ENCODE measurements at regions not wholly inside any gene's neighbourhood (a gene's known extent, or its start where the extent isn't known, plus 50 kb on each side); places are given as distances from the start of the nearest gene placed in this dataset.

- BruUV-seq (replicated peaks) = no TSS peak
- intact Hi-C loops (cut with micrococcal nuclease) = no loop called here
- Histone ChIP-seq H3K9me3 (ENCODE audit: control insufficient read depth in 1 of 2, insufficient read depth in 1 of 2, low read depth in 1 of 2, low read length in 2 of 2) (no peaks in the 10 kb centered on the region), H2AFZ (ENCODE audit: low read depth, low read length, poor library complexity, severe bottlenecking) (no peak overlapping the region), H3K36me3 (ENCODE audit: control insufficient read depth in 1 of 2, insufficient read depth in 2 of 2, low read length in 2 of 2) (no peaks in the 10 kb centered on the region), H3K79me2 (ENCODE audit: insufficient read depth, low read length) (no peaks in the 10 kb centered on the region), H3K4me2 (ENCODE audit: low read length) (no peak overlapping the region), H3K27ac (ENCODE audit: low read depth, low read length) (no peak overlapping the region), H3K27me3 (ENCODE audit: insufficient read depth, low read length) (no peaks in the 10 kb centered on the region), H3K9ac (ENCODE audit: low read length) (no peak overlapping the region), H3K4me1 (ENCODE audit: control insufficient read depth in 1 of 2, insufficient read depth in 2 of 2, low read length in 2 of 2) (no peaks in the 10 kb centered on the region), H4K20me1 (ENCODE audit: insufficient read depth) (no peaks in the 10 kb centered on the region), H3K9me2 (ENCODE audit: insufficient read depth) (no peaks in the 10 kb centered on the region), H3K4me3 (replicated peaks in 1 of 2; ENCODE audit: low read depth in 1 of 2, low read length in 2 of 2) (no peak overlapping the region)
- DNase-seq (ENCODE audit: low read depth, low spot score) (no peak), ATAC-seq (no peak)
- ChIA-PET POLR2A (no interaction called here), CTCF (no interaction called here), RAD21 (ENCODE audit: low non-redundant PET in 1 of 2, low total read pairs in 2 of 2, uncharacterized antibody in 2 of 2, unreplicated experiment in 2 of 2) (no interaction called here)
- TF ChIP-seq ZFX (IDR thresholded peaks at IDR 0.05) (no peak), SP1 (IDR thresholded peaks at IDR 0.05; ENCODE audit: low read depth) (no peak), ZNF274 (IDR thresholded peaks at IDR 0.05; ENCODE audit: low read depth, low read length) (no peak), EZH2 (IDR thresholded peaks at IDR 0.05) (no peak), EZH2phosphoT487 (IDR thresholded peaks at IDR 0.05; ENCODE audit: borderline replicate concordance) (no peak), TCF7L2 (IDR thresholded peaks at IDR 0.05; ENCODE audit: borderline replicate concordance, extremely low read depth, insufficient read depth, insufficient read length) (no peak), MAX (IDR thresholded peaks at IDR 0.05) (no peak), POLR2A (IDR thresholded peaks at IDR 0.05; ENCODE audit: borderline replicate concordance, extremely low read depth, insufficient read depth, insufficient read length) (no peak), CBX3 (IDR thresholded peaks at IDR 0.05; ENCODE audit: low read depth) (no peak), EGR1 (IDR thresholded peaks at IDR 0.05; ENCODE audit: low read depth) (no peak), CTCF (IDR thresholded peaks at IDR 0.05 in 2 of 3, conservative IDR thresholded peaks at IDR 0.05 in 1 of 3; ENCODE audit: borderline replicate concordance in 1 of 3, insufficient read depth in 1 of 3, low read depth in 2 of 3, low read length in 2 of 3) (no peak), FOSL1 (IDR thresholded peaks at IDR 0.05; ENCODE audit: low read depth) (no peak), SIN3A (IDR thresholded peaks at IDR 0.05; ENCODE audit: low read depth) (no peak)
Measured at GRCh38 chr20:56759741-56760278, 130.7 kb downstream of the TFAP2C start.
